ENCODE measurements at regions not wholly inside any gene's neighbourhood (a gene's known extent, or its start where the extent isn't known, plus 50 kb on each side); places are given as distances from the start of the nearest gene placed in this dataset.

DNA sequence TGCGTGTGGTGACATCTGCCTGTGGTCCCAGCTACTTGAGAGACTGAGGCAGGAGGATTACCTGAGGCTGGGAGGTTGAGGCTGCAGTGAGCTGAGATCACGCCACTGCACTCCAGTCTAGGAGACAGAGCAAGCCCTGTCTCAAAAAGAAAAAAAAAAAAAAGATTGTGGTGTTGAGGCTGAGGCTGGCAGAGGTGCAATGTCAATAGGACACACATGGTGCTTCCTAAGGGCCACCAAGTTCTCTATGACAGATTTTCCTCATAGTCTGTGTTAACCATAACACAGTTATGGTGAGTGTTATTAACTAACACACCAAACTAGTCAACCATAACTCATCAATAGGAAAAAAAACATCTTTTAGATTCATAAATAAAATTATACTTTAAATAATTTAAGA is 494.4 kb downstream of the TMX3 start:
- Histone ChIP-seq H2AK5ac (ENCODE audit: low read depth, low read length) (no peak overlapping the region), H3K23ac (ENCODE audit: insufficient read length) (no peak overlapping the region), H3K4ac (replicated peaks; ENCODE audit: insufficient read length, low read depth, low read length) (no peak overlapping the region), H3K14ac (ENCODE audit: insufficient read length) (no peak overlapping the region), H3K4me2 (ENCODE audit: insufficient read depth in 1 of 2, low read depth in 2 of 2, low read length in 2 of 2) (no peak overlapping the region), H3K18ac (ENCODE audit: extremely low read depth, low read length) (no peak overlapping the region), H2BK5ac (ENCODE audit: low read depth, low read length) (no peak overlapping the region), H3K23me2 (ENCODE audit: low read depth, low read length) (no peaks in the 10 kb centered on the region), H2BK12ac (ENCODE audit: low read depth, low read length) (no peak overlapping the region), H4K20me1 (replicated peaks in 1 of 2; ENCODE audit: control insufficient read depth in 1 of 2, insufficient read depth in 2 of 2, low read length in 2 of 2) (no peaks in the 10 kb centered on the region), H3K27ac (ENCODE audit: low read depth, low read length) (no peak overlapping the region), H2BK15ac (ENCODE audit: low read length) (no peak overlapping the region), H2AFZ (ENCODE audit: low read length) (no peak overlapping the region), H3K36me3 (ENCODE audit: control insufficient read depth in 2 of 4, insufficient read depth in 4 of 4, low read length in 3 of 4) (no peaks in the 10 kb centered on the region), H4K91ac (replicated peaks; ENCODE audit: insufficient read length, low read length) (no peak overlapping the region), H3K79me1 (ENCODE audit: low read depth, low read length) (no peaks in the 10 kb centered on the region), H3K9me3 (ENCODE audit: insufficient read depth in 2 of 2, low read depth in 1 of 2, low read length in 1 of 2) (no peaks in the 10 kb centered on the region), H3K4me1 (replicated peaks in 1 of 4; ENCODE audit: control insufficient read depth in 3 of 4, insufficient read depth in 4 of 4, low read length in 3 of 4) (peaks cover 0 to 6% (median 1%) of the 10 kb centered on the region in 4 experiments; a peak in 1 of 7 replicates), H3K9ac (replicated peaks in 1 of 4; ENCODE audit: extremely low read depth in 1 of 4, low read depth in 3 of 4, low read length in 3 of 4) (no peak overlapping the region), H2BK20ac (ENCODE audit: low read length) (no peak overlapping the region), H3K27me3 (replicated peaks in 1 of 4; ENCODE audit: control insufficient read depth in 3 of 4, extremely low read depth in 1 of 4, insufficient read depth in 3 of 4, low read length in 3 of 4) (no peaks in the 10 kb centered on the region), H2BK120ac (replicated peaks; ENCODE audit: low read depth, low read length) (no peak overlapping the region), H4K8ac (ENCODE audit: extremely low read depth, insufficient read depth, low read length) (no peak overlapping the region), H4K5ac (ENCODE audit: insufficient read length, low read depth, low read length) (no peak overlapping the region), H3K4me3 (ENCODE audit: extremely low read depth in 1 of 4, insufficient read depth in 2 of 4, low read depth in 3 of 4, low read length in 4 of 4) (no peak overlapping the region), H3K56ac (replicated peaks; ENCODE audit: insufficient read length, low read depth, low read length) (no peak overlapping the region), H3K79me2 (ENCODE audit: control insufficient read depth in 1 of 2, insufficient read depth in 2 of 2, low read length in 2 of 2) (no peaks in the 10 kb centered on the region)
- TF ChIP-seq TBP (IDR thresholded peaks at IDR 0.05; ENCODE audit: low read depth, low read length) (peak; percentile 78), KDM5A (IDR thresholded peaks at IDR 0.05; ENCODE audit: low read length) (no peak), TAF7 (optimal IDR thresholded peaks at IDR 0.05; ENCODE audit: borderline replicate concordance, low read depth, low read length) (peak; percentile 86), POLR2A (IDR thresholded peaks at IDR 0.05; ENCODE audit: control extremely low read depth in 1 of 2, low read depth in 2 of 2, low read length in 2 of 2) (peak; percentile 58 to 79; a peak in 2 of 3 replicates), POLR2AphosphoS5 (IDR thresholded peaks at IDR 0.05; ENCODE audit: low read depth, low read length) (peak; percentile 62), CBX5 (IDR thresholded peaks at IDR 0.05; ENCODE audit: low read depth, low read length) (no peak)
- DNase-seq (ENCODE audit: low read depth in 1 of 2, low spot score in 2 of 2) (no peak), FAIRE-seq (no peak)
- WGBS, 2 experiments (ENCODE audit: extremely low coverage in 1 of 2, insufficient coverage in 1 of 2, insufficient read length in 1 of 2, insufficient replicate concordance in 2 of 2, low coverage in 1 of 2, low lambda C conversion rate in 2 of 2, missing lambda C conversion rate in 1 of 2), result 82% methylated on average over 2 of the region's 2 CpGs; no CpG with 5 or more reads in 1 of the 2 experiments
- ChIA-PET CTCF (ENCODE audit: partially characterized antibody) (no interaction called here), POLR2A (ENCODE audit: partially characterized antibody) (interaction anchor here (0.6 kb wide), 1 partner anchor 1450 kb away, joined by 4 read pairs; no protein-coding TSS in a partner anchor)
